Mammary epithelial cell (primary cell): ENCODE measurements at regions not wholly inside any gene's neighbourhood (a gene's known extent, or its start where the extent isn't known, plus 50 kb on each side); places are given as distances from the start of the nearest gene placed in this dataset.

Source experiments
- EZH2 ChIP-seq: IDR thresholded peaks from 2 replicates; pipeline ENCODE4 v1.6.1; 2012; ENCODE audit warnings: low read length, inconsistent platforms, borderline replicate concordance
- TF ChIP-seq, protein P1 (sequence below), 2 donors: IDR thresholded peaks in 1 of 2; conservative IDR thresholded peaks in 1 of 2; 2 replicates each; pipeline ENCODE4 v1.5.1; 2011 to 2012; ENCODE audit warnings: inconsistent platforms in 2 of 2, low read length in 2 of 2, mild to moderate bottlenecking in 2 of 2, control low read depth in 1 of 2, low read depth in 1 of 2; ENCODE audit not compliant: insufficient read depth in 1 of 2; ENCODE audit errors: extremely low read depth in 1 of 2

DNA sequence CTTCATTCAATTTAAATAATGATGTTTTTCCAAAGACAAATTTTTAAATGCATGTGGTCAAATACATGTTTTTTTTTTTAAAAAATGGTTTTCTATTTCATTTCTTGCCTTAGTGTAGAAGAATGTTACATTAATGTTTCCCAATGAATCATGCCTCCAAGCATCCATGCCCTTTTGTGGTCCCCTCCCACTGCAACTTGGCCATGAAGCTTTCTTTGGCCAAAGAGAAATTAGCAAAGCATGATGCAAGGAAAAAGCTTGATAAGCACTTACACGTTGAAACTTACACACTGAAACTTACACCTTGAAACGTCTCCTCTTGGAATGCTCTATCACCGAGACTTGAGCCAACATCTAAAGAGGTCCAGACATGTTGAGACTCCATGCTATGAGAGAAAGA, 93.0 kb upstream of the ELOVL5 start:
- TF ChIP-seq, protein P1, sequence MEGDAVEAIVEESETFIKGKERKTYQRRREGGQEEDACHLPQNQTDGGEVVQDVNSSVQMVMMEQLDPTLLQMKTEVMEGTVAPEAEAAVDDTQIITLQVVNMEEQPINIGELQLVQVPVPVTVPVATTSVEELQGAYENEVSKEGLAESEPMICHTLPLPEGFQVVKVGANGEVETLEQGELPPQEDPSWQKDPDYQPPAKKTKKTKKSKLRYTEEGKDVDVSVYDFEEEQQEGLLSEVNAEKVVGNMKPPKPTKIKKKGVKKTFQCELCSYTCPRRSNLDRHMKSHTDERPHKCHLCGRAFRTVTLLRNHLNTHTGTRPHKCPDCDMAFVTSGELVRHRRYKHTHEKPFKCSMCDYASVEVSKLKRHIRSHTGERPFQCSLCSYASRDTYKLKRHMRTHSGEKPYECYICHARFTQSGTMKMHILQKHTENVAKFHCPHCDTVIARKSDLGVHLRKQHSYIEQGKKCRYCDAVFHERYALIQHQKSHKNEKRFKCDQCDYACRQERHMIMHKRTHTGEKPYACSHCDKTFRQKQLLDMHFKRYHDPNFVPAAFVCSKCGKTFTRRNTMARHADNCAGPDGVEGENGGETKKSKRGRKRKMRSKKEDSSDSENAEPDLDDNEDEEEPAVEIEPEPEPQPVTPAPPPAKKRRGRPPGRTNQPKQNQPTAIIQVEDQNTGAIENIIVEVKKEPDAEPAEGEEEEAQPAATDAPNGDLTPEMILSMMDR (conservative IDR thresholded peaks at IDR 0.05 in 1 of 2, IDR thresholded peaks at IDR 0.05 in 1 of 2; ENCODE audit: extremely low read depth in 1 of 2, insufficient read depth in 1 of 2, low read depth in 1 of 2, low read length in 2 of 2): no peak
- no peak for TF ChIP-seq EZH2
